GM18867 (cell line): ENCODE measurements at regions not wholly inside any gene's neighbourhood (a gene's known extent, or its start where the extent isn't known, plus 50 kb on each side); places are given as distances from the start of the nearest gene placed in this dataset.
A peak's percentile ranks its signal among the peaks of the same experiment; 100 is the strongest.

Experiments used
- ATAC-seq: cut with Tn5 transposase; IDR thresholded peaks from one replicate; pipeline ENCODE4 v1.9.1; 2021; ENCODE audit warnings: mild to moderate bottlenecking, moderate library complexity; ENCODE audit not compliant: unreplicated experiment

DNA sequence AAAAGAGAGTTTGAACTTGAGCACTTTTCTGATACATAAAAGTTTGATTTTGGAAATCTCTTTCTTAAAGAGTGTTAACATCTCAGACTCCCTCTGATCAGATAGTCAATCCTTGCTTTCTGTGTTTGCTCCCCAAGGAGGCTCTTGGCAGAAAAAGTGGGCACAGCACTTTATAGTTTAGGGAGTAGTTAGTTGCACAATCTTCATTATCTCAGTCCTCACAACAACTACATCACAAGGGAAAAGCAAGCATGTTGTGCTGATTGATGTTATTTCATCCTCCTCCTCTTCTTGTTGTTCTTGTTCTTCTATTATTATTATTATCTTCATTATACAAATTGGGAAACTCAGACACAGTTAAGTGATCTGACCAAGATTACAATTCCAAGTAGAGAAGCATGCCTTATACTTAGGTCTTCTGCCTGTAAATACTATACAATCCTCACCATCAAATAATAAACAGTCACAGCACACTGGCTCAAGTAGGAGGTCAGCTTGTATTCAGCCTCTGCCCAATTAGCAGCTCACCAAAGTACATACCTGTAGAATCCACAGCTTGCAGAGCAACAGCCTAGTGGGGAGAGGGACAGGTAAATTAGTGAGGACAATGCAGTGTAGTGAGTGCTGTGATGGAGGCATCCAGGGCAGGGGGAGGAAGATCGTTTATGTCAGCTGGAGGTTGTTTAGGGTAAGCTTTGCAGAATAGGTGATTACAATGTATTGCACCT lies 304.1 kb upstream of the MME start:
- ATAC-seq: no peak

DNA sequence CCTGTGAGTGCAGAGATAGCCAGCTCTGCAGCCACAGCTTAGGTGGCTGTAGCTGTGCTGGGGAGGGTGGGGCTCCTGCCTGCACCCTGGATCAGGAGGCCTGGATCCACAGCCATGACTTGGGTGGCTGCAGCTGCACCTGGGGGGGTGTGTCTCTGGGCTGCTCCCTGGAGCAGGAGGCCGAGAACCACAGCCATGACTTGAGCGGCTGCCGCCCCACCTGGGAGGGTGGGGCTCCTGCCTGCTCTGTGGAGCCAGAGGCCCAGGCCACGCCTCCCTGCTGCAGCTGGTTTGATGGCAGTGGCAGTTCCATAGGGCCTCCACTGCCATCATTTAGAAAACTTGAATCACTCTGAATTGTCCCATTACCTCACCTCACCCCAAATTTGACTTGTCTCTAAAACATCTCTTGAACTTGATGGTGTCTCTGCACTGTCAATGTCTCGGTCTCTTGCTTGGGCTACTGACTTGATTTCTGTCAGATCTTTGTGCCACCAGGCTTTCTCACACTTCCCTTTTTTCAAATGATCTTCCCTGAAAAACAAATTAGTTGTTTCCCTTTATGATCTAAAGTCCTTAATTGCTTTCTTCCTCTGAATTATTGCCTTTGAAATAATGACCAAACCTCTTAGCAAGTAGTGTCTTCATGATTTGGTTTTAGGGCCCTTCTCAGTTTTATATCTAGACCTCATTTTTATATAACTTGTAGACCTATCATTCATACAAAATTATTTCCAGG lies 313.2 kb upstream of the MME start:
- no peak for ATAC-seq

- no peak for ATAC-seq
Measured at GRCh38 chr3:154764856-154765640, 315.1 kb upstream of the MME start.

GRCh38 chr3:154762486-154762885 lies 317.6 kb upstream of the MME start:
- ATAC-seq: no peak

- no peak for ATAC-seq
Measured at GRCh38 chr3:154759966-154760365, 320.2 kb upstream of the MME start.

DNA sequence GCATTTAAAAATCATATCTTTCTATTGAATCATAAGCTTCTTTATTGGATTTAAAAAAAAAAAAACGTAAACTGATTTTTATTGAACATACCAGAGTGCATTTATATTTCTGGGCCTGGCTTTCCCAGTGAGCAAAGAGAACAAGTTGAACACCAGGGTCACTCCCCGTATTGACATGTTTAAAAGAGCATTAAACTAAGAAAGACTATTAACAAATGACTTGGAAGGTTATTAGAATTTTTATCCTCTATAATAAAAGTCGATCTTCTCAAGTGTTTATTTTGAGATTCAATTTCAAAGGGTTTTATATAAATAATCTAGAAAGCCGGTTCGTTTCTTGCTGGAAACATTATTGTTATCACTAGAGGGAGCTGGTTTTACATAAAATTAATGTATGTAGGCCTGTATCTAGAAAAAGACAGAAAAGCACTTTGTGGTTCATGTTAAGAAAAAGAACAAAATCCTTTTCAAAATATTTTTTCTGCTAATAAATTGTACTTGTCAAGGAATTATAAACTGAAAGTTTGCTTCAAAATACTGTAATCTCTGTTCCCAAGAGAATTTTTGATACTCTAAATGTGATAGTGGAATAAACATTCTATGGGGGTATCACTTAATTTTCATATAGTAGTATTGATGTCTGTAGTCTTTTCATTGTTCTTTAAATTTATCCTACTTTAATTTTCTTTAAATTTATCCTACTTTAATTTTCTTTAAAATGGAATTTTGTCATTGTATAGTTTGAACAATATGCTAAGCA lies 321.8 kb upstream of the MME start:
- no peak for ATAC-seq

GRCh38 chr3:154753101-154753500 lies 323.1 kb upstream of the GPR149 start:
- ATAC-seq: no peak

GRCh38 chr3:154749514-154749913 lies 319.5 kb upstream of the GPR149 start:
- no peak for ATAC-seq

GRCh38 chr3:154745929-154746328 lies 315.9 kb upstream of the GPR149 start:
- no peak for ATAC-seq

DNA sequence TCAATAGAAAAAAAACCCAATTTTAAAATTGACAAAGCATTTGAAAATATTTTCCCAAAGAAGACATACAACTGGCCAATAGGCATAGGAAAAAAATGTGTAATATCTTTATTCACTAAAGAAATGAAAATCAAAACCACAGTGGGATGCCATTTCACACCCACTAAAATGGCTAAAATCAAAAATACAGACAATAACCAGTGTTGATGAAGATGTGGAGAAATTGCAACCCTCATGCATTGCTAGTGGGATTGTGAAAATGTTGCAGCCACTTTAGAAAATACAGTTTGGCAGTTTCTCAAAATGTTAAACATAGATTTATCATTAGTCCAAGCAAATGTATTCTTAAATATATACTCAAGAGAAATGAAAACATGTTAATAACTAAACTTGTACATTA lies 315.1 kb upstream of the GPR149 start:
- no peak for ATAC-seq

- no peak for ATAC-seq
Measured at GRCh38 chr3:154743418-154743817, 313.4 kb upstream of the GPR149 start.

GRCh38 chr3:154734468-154734867 lies 304.5 kb upstream of the GPR149 start:
- no peak for ATAC-seq

- ATAC-seq: no peak
Measured at GRCh38 chr3:154730186-154730585, 300.2 kb upstream of the GPR149 start.

DNA sequence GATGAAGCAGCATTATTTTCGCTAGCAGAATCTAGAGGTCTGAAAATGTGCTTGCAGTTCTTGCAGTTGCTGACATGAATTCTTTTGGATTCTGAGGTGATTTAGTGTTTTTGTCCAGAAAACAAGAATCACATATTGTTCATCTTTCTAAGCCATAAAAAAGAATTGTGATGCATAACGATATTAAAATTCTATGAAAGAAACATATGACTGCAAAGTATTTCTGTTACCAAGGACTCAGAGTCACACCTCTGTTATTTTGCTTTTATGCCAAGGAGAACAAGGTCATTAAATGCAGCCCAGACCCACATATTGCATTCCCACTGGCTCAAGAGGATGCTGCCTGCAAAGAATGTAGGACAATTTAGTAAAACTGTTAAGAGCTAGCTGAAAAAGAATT lies 299.8 kb upstream of the GPR149 start:
- no peak for ATAC-seq

DNA sequence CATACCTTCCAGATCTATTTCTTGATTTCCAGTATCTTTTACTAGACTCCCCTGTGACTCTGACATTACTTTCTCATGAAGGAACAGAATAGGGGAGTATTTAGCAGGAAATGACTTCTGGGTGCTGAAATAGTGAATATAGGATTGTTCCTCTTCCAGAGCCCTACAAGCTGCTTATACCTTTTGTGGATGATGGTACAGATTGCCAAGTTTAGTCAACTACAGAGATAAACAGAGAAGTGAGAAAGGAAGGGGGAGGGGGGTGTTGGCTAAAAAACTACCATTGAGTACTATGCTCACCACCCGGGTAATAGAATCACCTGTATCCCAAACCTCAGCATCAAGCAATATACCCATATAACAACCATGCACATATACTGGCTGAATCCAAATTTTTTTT lies 298.3 kb upstream of the GPR149 start:
- ATAC-seq: no peak

DNA sequence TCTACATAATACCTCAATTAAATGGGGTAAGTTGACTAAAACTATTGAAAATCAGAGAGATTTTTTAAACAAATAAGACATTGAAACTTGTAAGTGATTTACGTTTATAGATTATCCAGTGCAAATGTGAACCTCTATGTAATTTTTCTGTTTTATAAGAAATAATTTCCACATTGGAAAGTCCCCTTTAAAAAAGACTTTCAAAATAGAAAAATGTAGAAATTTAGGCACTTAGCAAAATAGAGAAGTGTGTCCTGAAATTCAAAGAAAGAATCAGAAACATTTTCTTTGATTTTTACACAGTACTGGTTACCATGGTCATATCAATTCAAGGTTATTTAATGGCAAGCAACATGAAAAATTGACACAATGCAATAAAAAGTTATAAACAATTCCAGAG lies 290.9 kb upstream of the GPR149 start:
- ATAC-seq: no peak

- no peak for ATAC-seq
Measured at GRCh38 chr3:154718053-154718452, 288.1 kb upstream of the GPR149 start.

- ATAC-seq: no peak
Measured at GRCh38 chr3:154716170-154716569, 286.2 kb upstream of the GPR149 start.

GRCh38 chr3:154708554-154708953 lies 278.6 kb upstream of the GPR149 start:
- no peak for ATAC-seq

DNA sequence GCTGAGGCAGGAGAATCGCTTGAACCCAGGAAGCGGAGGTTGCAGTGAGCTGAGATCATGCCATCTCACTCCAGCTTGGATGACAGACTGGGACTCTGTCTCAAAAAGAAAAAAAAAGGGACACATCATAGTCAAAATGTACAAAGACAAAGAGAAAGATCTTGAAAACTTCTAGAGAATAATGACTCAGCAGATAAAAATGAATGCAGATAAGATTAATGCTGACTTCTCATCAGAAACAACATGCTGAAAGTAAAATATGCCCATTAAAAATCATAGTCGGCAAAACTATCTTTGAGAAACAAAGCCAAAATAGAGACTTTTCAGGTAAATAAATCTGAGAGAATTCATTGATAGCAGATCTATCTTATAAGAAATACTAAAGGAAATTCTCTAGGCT lies 271.1 kb upstream of the GPR149 start:
- ATAC-seq: no peak

DNA sequence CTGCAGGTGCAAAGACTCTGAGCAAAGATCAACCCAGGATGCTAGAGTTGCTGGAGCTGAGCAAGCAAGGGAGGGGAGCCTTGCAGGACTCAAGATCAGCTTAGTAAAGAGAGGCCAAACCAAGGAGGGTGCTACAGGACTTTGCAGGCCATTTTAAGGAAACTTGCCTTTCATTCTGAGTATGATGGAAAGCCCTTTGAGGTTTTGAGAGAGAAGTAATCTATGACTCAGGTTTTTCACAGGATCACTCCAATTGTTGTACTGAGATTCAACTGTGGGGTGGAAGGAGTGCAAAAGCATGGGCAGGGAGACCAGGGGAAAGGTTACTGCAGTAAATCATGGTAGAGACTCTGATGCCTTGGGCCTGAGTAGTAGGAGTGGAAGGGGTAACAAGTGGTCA lies 260.4 kb upstream of the GPR149 start:
- peak; percentile 51 for ATAC-seq
